PC-3 (cell line): ENCODE measurements at regions not wholly inside any gene's neighbourhood (a gene's known extent, or its start where the extent isn't known, plus 50 kb on each side); places are given as distances from the start of the nearest gene placed in this dataset.

Source experiments
- CTCF ChIP-seq: fragments of 300-600 bp; sonication (generic); conservative IDR thresholded peaks from 2 replicates; pipeline ENCODE4 v1.5.1; 2017; ENCODE audit warnings: antibody characterized with exemption, low read depth, mild to moderate bottlenecking, low read length
- EZH2phosphoT487 ChIP-seq: fragments of 300-600 bp; sonication (generic); IDR thresholded peaks from 2 replicates; pipeline ENCODE4 v1.6.1; 2018; ENCODE audit warnings: mild to moderate bottlenecking, antibody characterized with exemption, low read length, borderline replicate concordance

DNA sequence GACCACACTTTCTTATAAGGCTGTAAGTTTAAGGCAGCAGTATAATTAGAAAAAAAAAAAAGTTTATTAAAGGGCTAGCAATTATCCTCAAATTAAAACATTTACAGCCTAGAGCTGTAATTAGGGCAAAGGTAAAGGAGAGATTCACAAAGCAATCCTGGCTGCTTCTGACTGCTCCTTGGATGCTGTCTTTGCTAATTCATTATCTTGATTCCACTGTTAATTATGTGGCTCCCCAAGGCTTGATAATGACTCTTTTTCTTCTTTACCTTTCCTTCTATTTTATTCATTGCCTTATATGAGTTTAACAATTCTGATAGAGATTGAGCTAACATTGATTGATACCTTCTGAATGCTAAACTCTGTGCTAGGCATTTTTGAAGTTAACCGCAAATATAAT lies 476.5 kb downstream of the DTWD2 start:
- TF ChIP-seq CTCF (no peak), EZH2phosphoT487 (no peak)
